ENCODE measurements at regions not wholly inside any gene's neighbourhood (a gene's known extent, or its start where the extent isn't known, plus 50 kb on each side); places are given as distances from the start of the nearest gene placed in this dataset.

GRCh38 chr4:101540336-101540735 is 193.0 kb upstream of the PPP3CA start:
- TF ChIP-seq CTCF (IDR thresholded peaks at IDR 0.05) (no peak), EZH2phosphoT487 (IDR thresholded peaks at IDR 0.05) (no peak), EZH2 (IDR thresholded peaks at IDR 0.05) (no peak)
